Suprapubic skin (tissue), 4 donors: ENCODE measurements at regions not wholly inside any gene's neighbourhood (a gene's known extent, or its start where the extent isn't known, plus 50 kb on each side); places are given as distances from the start of the nearest gene placed in this dataset.

ENCODE experiments used
- CTCF ChIP-seq, 2 donors: fragments of 200-600 bp in 1 of 2; fragments of 450-650 bp in 1 of 2; sonication (generic) in 1 of 2; IDR thresholded peaks; one replicate each; pipeline ENCODE4 v1.5.1; 2016 to 2019; ENCODE audit warnings: antibody characterized with exemption in 2 of 2, mild to moderate bottlenecking in 1 of 2, moderate library complexity in 1 of 2
- EP300 ChIP-seq: sonication (generic); formaldehyde crosslinking; IDR thresholded peaks from one replicate; pipeline ENCODE4 v1.6.1; 2017; ENCODE audit warnings: antibody characterized with exemption
- POLR2A ChIP-seq, 2 donors: fragments of 450-650 bp; IDR thresholded peaks; one replicate each; pipeline ENCODE4 v1.6.1; 2017; ENCODE audit warnings: antibody characterized with exemption in 2 of 2, mild to moderate bottlenecking in 2 of 2, moderate library complexity in 2 of 2
- POLR2AphosphoS5 ChIP-seq, 3 donors: sonication (generic); formaldehyde crosslinking; IDR thresholded peaks; one replicate each; pipeline ENCODE4 v1.6.1; 2017; ENCODE audit warnings: antibody characterized with exemption in 3 of 3

- TF ChIP-seq CTCF (IDR thresholded peaks at IDR 0.05): no peak
- TF ChIP-seq EP300: no peak
- no peak for TF ChIP-seq POLR2A (IDR thresholded peaks at IDR 0.05)
- TF ChIP-seq POLR2AphosphoS5 (IDR thresholded peaks at IDR 0.05): no peak
Measured at GRCh38 chr10:130859427-130859826, 452.1 kb downstream of the TCERG1L start.
